HUES64 (cell line): ENCODE measurements at regions not wholly inside any gene's neighbourhood (a gene's known extent, or its start where the extent isn't known, plus 50 kb on each side); places are given as distances from the start of the nearest gene placed in this dataset.
A peak's percentile ranks its signal among the peaks of the same experiment; 100 is the strongest.

Experiments
- H3K27ac ChIP-seq: 2 replicates; pipeline ENCODE4 v1.7.0; 2013; ENCODE audit warnings: low read depth, low read length, inconsistent platforms
- H3K27me3 ChIP-seq: 2 replicates; pipeline ENCODE4 v1.6.1; 2013; ENCODE audit warnings: mild to moderate bottlenecking, low read length; ENCODE audit not compliant: insufficient read depth
- H3K36me3 ChIP-seq: 2 replicates; pipeline ENCODE4 v1.6.1; 2013; ENCODE audit warnings: mild to moderate bottlenecking, low read length; ENCODE audit not compliant: insufficient read depth
- H3K4me1 ChIP-seq: 2 replicates; pipeline ENCODE4 v1.6.1; 2013; ENCODE audit warnings: mild to moderate bottlenecking, low read length, moderate library complexity; ENCODE audit not compliant: insufficient read depth
- H3K4me3 ChIP-seq: 2 replicates; pipeline ENCODE4 v1.5.1; 2013; ENCODE audit warnings: mild to moderate bottlenecking, low read length, moderate library complexity
- H3K9ac ChIP-seq: 2 replicates; pipeline ENCODE4 v1.6.1; 2013; ENCODE audit warnings: mild to moderate bottlenecking, low read depth, low read length
- H3K9me3 ChIP-seq: 2 replicates; pipeline ENCODE4 v1.6.1; 2013; ENCODE audit warnings: low read depth, low read length; ENCODE audit not compliant: insufficient read depth
- WGBS: fragments of 150-250, 120-280 bp; methylation state at CpG from one replicate; pipeline ENCODE4 v1.1.7; 2013; ENCODE audit warnings: missing lambda C conversion rate; 5-methylcytosine and 5-hydroxymethylcytosine counted together

- Histone ChIP-seq H3K9me3 (no peaks in the 10 kb centered on the region), H3K27me3 (no peaks in the 10 kb centered on the region), H3K36me3 (no peaks in the 10 kb centered on the region), H3K9ac (no peak overlapping the region), H3K4me1 (no peaks in the 10 kb centered on the region), H3K4me3 (no peak overlapping the region), H3K27ac (no peak overlapping the region)
- WGBS, result 90% methylated on average over 2 of the region's 2 CpGs
Observed at GRCh38 chr5:128766406-128766805, 198.9 kb upstream of the SLC27A6 start.

- Histone ChIP-seq H3K27me3 (no peaks in the 10 kb centered on the region), H3K9me3 (no peaks in the 10 kb centered on the region), H3K27ac (no peak overlapping the region), H3K36me3 (no peaks in the 10 kb centered on the region), H3K9ac (no peak overlapping the region), H3K4me1 (no peaks in the 10 kb centered on the region), H3K4me3 (no peak overlapping the region)
- WGBS, result 90% methylated on average over 1 of the region's 2 CpGs
Observed at GRCh38 chr5:128770907-128771306, 194.4 kb upstream of the SLC27A6 start.

- Histone ChIP-seq H3K27me3 (no peaks in the 10 kb centered on the region), H3K27ac (no peak overlapping the region), H3K4me1 (peaks cover 8% of the 10 kb centered on the region), H3K36me3 (no peaks in the 10 kb centered on the region), H3K9ac (no peak overlapping the region), H3K4me3 (no peak overlapping the region), H3K9me3 (no peaks in the 10 kb centered on the region)
- WGBS, result over 99% methylated on average over 3 of the region's 3 CpGs
Observed at GRCh38 chr5:128772356-128772755, 192.9 kb upstream of the SLC27A6 start.

GRCh38 chr5:128773378-128773777 lies 191.9 kb upstream of the SLC27A6 start:
- Histone ChIP-seq H3K27ac (no peak overlapping the region), H3K36me3 (no peaks in the 10 kb centered on the region), H3K9ac (no peak overlapping the region), H3K4me3 (no peak overlapping the region), H3K27me3 (no peaks in the 10 kb centered on the region), H3K4me1 (peaks cover 19% of the 10 kb centered on the region), H3K9me3 (no peaks in the 10 kb centered on the region)
- 91% methylated on average over 4 of the region's 4 CpGs for WGBS

GRCh38 chr5:128774605-128775004 lies 190.7 kb upstream of the SLC27A6 start:
- no peak overlapping the region for H3K4me3 ChIP-seq

GRCh38 chr5:128775558-128775957 lies 189.7 kb upstream of the SLC27A6 start:
- H3K36me3 ChIP-seq, result no peaks in the 10 kb centered on the region
- no peak overlapping the region for H3K9ac ChIP-seq
- H3K4me3 ChIP-seq, result no peak overlapping the region
- H3K4me1 ChIP-seq, result peaks cover 26% of the 10 kb centered on the region
- no peak overlapping the region for H3K27ac ChIP-seq
- 83% methylated on average over 3 of the region's 3 CpGs for WGBS
- H3K9me3 ChIP-seq, result no peaks in the 10 kb centered on the region
- H3K27me3 ChIP-seq, result no peaks in the 10 kb centered on the region

More at GRCh38 chr5:128774605-128775004, 190.7 kb upstream of the SLC27A6 start:
- 89% methylated on average over 7 of the region's 7 CpGs for WGBS
- no peaks in the 10 kb centered on the region for H3K27me3 ChIP-seq
- no peak overlapping the region for H3K9ac ChIP-seq
- no peak overlapping the region for H3K27ac ChIP-seq
- H3K36me3 ChIP-seq, result no peaks in the 10 kb centered on the region
- no peaks in the 10 kb centered on the region for H3K9me3 ChIP-seq
- peaks cover 26% of the 10 kb centered on the region for H3K4me1 ChIP-seq

- peaks cover 29% of the 10 kb centered on the region for H3K4me1 ChIP-seq
- no peaks in the 10 kb centered on the region for H3K9me3 ChIP-seq
- H3K36me3 ChIP-seq, result no peaks in the 10 kb centered on the region
- H3K9ac ChIP-seq, result no peak overlapping the region
- H3K27ac ChIP-seq, result no peak overlapping the region
- no peaks in the 10 kb centered on the region for H3K27me3 ChIP-seq
- no peak overlapping the region for H3K4me3 ChIP-seq
- WGBS, result 95% methylated on average over 1 of the region's 1 CpG
Observed at GRCh38 chr5:128777052-128777451, 188.2 kb upstream of the SLC27A6 start.

- Histone ChIP-seq H3K36me3 (no peaks in the 10 kb centered on the region), H3K9me3 (no peaks in the 10 kb centered on the region), H3K4me3 (no peak overlapping the region), H3K9ac (no peak overlapping the region), H3K27ac (peak overlapping the region; percentile 26; the same call in 1 of the 2 replicates), H3K4me1 (peaks cover 32% of the 10 kb centered on the region), H3K27me3 (no peaks in the 10 kb centered on the region)
- WGBS, result 35% methylated on average over 4 of the region's 5 CpGs
Observed at GRCh38 chr5:128778474-128778873, 186.8 kb upstream of the SLC27A6 start.

GRCh38 chr5:128782446-128782845 lies 182.8 kb upstream of the SLC27A6 start:
- Histone ChIP-seq H3K4me1 (peaks cover 23% of the 10 kb centered on the region), H3K27me3 (no peaks in the 10 kb centered on the region), H3K9ac (no peak overlapping the region), H3K4me3 (no peak overlapping the region), H3K36me3 (no peaks in the 10 kb centered on the region), H3K9me3 (no peaks in the 10 kb centered on the region; the same call in 1 of the 2 replicates), H3K27ac (no peak overlapping the region)
- 94% methylated on average over 4 of the region's 4 CpGs for WGBS

- Histone ChIP-seq H3K9ac (no peak overlapping the region), H3K4me1 (0 out of 2 replicates have a peak, but pooled peaks cover 6% of the 10 kb centered on the region), H3K4me3 (no peak overlapping the region), H3K27me3 (no peaks in the 10 kb centered on the region), H3K27ac (no peak overlapping the region), H3K36me3 (no peaks in the 10 kb centered on the region), H3K9me3 (no peaks in the 10 kb centered on the region; the same call in 1 of the 2 replicates)
- no CpG with 5 or more reads among the region's 1 CpG for WGBS
Observed at GRCh38 chr5:128784726-128785125, 180.6 kb upstream of the SLC27A6 start.

GRCh38 chr5:128791312-128791711 lies 174.0 kb upstream of the SLC27A6 start:
- 100% methylated on average over 1 of the region's 1 CpG for WGBS
- Histone ChIP-seq H3K9me3 (no peaks in the 10 kb centered on the region; the same call in 1 of the 2 replicates), H3K4me3 (no peak overlapping the region), H3K27ac (no peak overlapping the region), H3K36me3 (no peaks in the 10 kb centered on the region), H3K9ac (no peak overlapping the region), H3K27me3 (no peaks in the 10 kb centered on the region), H3K4me1 (no peaks in the 10 kb centered on the region)

- Histone ChIP-seq H3K9ac (no peak overlapping the region), H3K27me3 (no peaks in the 10 kb centered on the region), H3K27ac (no peak overlapping the region), H3K4me1 (no peaks in the 10 kb centered on the region), H3K36me3 (no peaks in the 10 kb centered on the region), H3K9me3 (no peaks in the 10 kb centered on the region), H3K4me3 (no peak overlapping the region)
- 91% methylated on average over 4 of the region's 4 CpGs for WGBS
Observed at GRCh38 chr5:128796506-128796905, 168.8 kb upstream of the SLC27A6 start.
